GM21515 (cell line): ENCODE measurements at regions not wholly inside any gene's neighbourhood (a gene's known extent, or its start where the extent isn't known, plus 50 kb on each side); places are given as distances from the start of the nearest gene placed in this dataset.

ENCODE experiments used
- ATAC-seq: cut with Tn5 transposase; IDR thresholded peaks from one replicate; pipeline ENCODE4 v1.9.1; 2021; ENCODE audit not compliant: unreplicated experiment

- no peak for ATAC-seq
Observed at GRCh38 chr1:115577513-115577912, 64.3 kb upstream of the VANGL1 start.

- ATAC-seq, result no peak
Observed at GRCh38 chr1:115575661-115576060, 66.1 kb upstream of the VANGL1 start.

- ATAC-seq, result no peak
Observed at GRCh38 chr1:115572710-115573109, 69.1 kb upstream of the VANGL1 start.

- ATAC-seq, result no peak
Observed at GRCh38 chr1:115567431-115567830, 74.3 kb upstream of the VANGL1 start.

- ATAC-seq, result no peak
Observed at GRCh38 chr1:115565791-115566190, 76.0 kb upstream of the VANGL1 start.

- ATAC-seq, result no peak
Observed at GRCh38 chr1:115565353-115565752, 76.4 kb upstream of the VANGL1 start.

GRCh38 chr1:115564201-115564600 lies 77.6 kb upstream of the VANGL1 start:
- no peak for ATAC-seq

- no peak for ATAC-seq
Observed at GRCh38 chr1:115560027-115560426, 81.7 kb upstream of the VANGL1 start.

GRCh38 chr1:115558275-115558674 lies 83.5 kb upstream of the VANGL1 start:
- ATAC-seq, result no peak

GRCh38 chr1:115557715-115558114 lies 84.1 kb upstream of the VANGL1 start:
- ATAC-seq, result no peak

GRCh38 chr1:115556236-115556635 lies 85.5 kb upstream of the VANGL1 start:
- ATAC-seq, result no peak

- no peak for ATAC-seq
Observed at GRCh38 chr1:115555446-115555845, 86.3 kb upstream of the VANGL1 start.

GRCh38 chr1:115547696-115548095 lies 94.1 kb upstream of the VANGL1 start:
- ATAC-seq, result no peak

GRCh38 chr1:115546846-115547245 lies 94.9 kb upstream of the VANGL1 start:
- no peak for ATAC-seq

- no peak for ATAC-seq
Observed at GRCh38 chr1:115545791-115546733, 95.7 kb upstream of the VANGL1 start.

- no peak for ATAC-seq
Observed at GRCh38 chr1:115545096-115545720, 96.6 kb upstream of the VANGL1 start.

GRCh38 chr1:115544131-115544530 lies 97.6 kb upstream of the VANGL1 start:
- no peak for ATAC-seq

- no peak for ATAC-seq
Observed at GRCh38 chr1:115543247-115543646, 98.5 kb upstream of the VANGL1 start.

GRCh38 chr1:115539736-115540135 lies 102.0 kb upstream of the VANGL1 start:
- ATAC-seq, result no peak

GRCh38 chr1:115539061-115539460 lies 102.7 kb upstream of the VANGL1 start:
- ATAC-seq, result no peak

- ATAC-seq, result no peak
Observed at GRCh38 chr1:115538579-115538978, 103.2 kb upstream of the VANGL1 start.

- ATAC-seq, result no peak
Observed at GRCh38 chr1:115537415-115537814, 104.4 kb upstream of the VANGL1 start.
